ENCODE measurements at regions not wholly inside any gene's neighbourhood (a gene's known extent, or its start where the extent isn't known, plus 50 kb on each side); places are given as distances from the start of the nearest gene placed in this dataset.
"Not testable (repeated sequence)": the region's sequence is repeated elsewhere in the genome, so short reads cannot be mapped to it uniquely, and the experiment has no call there.

DNA sequence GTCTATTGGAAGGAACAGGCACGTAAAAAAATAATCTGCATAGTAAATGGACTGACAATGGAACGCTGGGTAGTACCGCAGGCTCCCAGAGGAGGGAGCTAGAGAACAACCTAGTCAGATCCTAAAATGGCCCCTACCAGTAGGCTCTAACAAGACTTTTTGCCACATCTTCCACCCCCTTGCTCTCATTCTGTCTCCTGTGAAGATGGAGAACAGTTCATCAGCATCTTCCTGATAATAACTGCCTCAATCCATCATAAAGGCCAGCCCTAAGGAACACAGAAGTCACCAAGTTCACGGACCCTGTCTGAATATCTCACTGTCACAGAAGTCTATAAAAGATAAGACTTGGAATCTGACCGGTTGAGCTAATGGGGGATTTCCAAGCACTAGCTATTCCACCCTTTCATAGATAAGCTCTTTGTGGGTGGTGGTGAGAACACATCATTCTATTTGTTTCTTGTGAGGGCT lies 133.4 kb downstream of the SLC1A3 start:
- DNase-seq: peak; percentile 22 to 56 (median 49)

DNA sequence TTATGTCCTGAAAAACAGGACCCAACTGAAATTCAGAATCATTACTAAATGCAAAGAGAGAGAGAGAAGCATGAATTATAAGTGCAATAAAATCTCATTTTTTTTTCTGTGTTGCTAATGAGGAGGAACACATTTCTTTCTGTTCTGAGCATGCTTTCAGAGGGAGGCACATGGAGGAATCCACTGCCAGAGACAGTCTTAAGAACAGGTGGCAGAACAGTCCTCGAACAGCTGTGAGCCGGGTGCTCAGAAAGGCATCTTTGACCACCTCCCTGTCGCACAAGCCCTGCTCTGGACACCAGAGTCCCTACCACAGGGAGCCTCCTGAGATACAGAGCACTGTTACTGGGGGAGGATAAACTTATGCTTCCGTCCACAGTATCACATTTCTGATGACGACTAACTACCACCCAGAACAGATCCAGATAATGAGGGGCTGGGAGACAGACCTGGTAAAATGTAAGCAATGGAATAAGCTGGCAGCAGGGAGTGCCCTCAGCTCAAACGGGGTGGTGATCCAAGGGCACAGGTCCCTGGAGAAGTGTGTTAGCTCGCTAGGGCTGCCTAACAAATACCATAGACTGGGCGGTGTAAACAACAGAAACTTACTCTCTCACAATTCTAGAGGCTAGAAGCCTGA lies 134.0 kb downstream of the SLC1A3 start:
- DNase-seq: no peak

DNA sequence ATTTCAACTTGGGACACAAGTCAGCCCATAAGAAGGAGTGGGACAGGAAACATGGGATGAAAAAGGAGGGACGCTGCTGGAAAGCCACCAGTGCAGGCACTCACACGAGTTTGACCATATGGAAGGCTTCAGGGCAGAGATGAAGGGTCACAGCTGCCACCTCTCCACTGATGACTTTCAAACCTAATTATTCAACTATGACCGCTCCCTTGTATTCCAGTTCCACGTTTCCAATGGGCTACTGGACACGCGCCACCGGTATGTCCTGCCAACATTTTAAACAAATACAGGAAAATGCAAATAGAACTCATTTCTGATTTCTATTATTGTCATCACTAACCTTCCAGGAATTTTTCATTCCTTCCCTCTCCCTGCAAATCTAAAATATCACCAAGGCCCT lies 134.7 kb downstream of the SLC1A3 start:
- no peak for DNase-seq

DNA sequence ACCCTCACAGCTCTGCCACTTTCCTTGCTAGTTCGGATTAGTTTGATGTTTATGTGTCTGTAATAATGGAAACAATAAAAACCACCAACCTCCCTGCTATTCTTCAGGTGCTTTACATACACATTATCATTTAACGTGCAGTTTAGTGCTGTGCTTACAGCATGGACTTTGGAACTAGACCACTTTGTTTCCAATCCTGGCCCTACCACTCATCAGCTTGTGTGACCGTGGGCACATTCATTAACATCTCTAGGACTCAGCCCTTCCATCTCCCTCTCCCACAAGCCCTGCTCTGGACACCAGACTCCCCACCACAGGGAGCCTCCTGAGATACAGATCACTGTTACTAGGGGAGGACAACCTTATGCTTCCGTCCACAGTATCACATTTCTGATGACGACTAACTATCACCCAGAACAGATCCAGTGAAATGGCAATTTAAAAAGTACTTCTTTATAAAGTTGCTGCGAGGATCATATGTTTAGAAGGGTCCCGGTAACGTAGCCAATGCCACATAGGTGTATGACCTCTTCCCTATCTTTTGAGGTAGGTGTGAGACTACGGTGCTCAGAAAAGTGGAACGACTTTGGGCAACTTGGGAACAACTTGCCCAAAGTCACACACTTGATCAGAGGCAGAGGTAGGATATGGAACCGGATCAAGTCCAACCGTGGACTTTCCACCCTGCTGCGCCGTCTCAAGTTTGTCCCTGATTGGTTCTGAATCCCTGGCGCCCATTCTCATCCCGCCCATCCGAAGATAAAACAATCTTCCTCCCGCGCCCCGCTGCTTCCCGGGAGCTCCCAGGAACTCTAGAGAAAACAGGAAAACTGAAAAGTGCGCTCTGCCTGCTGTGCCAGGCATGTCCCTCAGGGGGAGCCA lies 132.4 kb upstream of the NIPBL start:
- DNase-seq: no peak

DNA sequence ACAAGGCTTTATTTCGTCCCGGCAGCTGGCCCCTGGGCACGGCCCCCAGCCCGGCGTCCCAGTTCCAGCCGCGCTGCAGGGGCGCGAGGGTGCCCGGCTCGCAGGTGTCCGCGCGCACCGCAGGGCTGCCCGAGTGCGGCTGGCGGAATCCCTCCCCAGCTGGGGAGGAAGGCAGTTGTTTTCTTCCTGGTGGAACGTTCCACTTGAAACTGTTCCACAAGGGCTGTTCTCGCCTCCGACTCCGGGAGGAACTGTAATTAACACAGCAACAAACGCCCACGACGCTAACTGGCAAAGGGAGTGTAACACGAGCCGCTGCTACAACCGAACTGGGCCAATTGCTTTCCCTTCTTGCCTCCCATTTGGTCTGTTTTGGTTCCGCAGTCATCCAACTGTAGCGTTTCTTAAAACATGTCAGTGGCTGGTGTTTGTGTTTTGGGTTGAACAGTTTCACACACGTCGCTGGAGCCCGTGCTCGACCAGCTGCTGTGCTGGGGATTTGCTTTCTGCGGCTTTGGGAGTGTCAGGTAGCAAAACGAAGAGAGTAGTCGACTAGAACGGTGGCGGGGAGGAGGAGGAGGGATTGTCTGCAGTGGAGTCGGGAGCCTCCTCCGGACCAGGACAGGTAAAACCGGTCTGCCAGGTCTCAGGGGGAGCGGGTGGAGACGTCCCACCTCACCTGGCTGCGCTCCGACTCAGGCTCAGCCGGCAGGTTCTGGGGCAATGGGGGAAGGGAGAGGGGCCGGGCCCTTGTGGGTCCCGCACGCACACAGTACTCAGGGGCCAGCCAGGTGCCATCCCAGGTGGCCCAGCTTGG lies 131.6 kb upstream of the NIPBL start:
- DNase-seq: peak in 1 of 5 donors; percentile 7

DNA sequence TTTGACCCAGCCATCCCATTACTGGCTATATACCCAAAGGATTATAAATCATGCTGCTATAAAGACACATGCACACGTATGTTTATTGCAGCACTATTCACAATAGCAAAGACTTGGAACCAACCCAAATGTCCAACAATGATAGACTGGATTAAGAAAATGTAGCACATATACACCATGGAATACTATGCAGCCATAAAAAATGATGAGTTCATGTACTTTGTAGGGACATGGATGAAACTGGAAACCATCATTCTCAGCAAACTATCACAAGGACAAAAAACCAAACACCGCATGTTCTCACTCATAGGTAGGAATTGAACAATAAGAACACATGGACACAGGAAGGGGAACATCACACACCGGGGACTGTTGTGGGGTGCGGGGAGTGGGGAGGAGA lies 128.8 kb upstream of the NIPBL start:
- not testable (repeated sequence) for DNase-seq

DNA sequence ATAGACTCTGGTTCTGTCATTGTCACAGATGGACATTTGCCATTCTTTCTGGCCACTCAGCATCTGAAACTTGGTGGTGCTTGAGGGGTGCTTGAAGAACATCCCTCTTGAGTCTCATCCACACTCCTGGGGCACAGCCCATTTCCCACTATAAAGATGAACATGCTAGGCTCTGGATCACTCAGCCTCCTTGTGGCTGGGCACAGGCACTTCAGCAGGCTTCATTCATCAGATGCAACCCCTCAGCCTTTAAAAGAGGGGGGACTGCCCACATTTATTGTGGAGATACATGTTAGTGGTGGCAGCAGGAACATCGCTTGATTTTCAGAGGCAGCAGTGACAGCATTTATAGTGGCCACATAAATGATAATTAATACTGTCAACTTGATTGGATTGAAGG lies 124.7 kb upstream of the NIPBL start:
- no peak for DNase-seq

DNA sequence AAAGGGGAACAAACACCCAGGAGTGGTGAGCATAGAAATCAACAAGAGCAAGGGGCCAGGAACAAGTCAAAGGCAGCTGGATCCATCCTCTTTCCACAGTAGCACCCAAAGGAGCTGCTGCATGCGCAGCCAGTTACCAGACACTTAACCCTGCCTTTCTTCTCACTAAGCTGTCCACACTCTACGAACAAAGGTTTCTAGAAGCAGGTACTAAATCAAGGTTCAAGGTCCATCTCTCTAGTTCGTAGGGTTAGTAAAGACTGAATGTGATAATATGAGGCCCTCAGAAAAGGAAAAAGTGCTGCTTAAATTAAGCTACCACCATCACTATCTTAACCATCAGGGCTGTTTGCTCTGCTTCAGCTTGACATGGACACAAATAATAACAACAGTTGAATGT lies 121.2 kb upstream of the NIPBL start:
- no peak for DNase-seq

DNA sequence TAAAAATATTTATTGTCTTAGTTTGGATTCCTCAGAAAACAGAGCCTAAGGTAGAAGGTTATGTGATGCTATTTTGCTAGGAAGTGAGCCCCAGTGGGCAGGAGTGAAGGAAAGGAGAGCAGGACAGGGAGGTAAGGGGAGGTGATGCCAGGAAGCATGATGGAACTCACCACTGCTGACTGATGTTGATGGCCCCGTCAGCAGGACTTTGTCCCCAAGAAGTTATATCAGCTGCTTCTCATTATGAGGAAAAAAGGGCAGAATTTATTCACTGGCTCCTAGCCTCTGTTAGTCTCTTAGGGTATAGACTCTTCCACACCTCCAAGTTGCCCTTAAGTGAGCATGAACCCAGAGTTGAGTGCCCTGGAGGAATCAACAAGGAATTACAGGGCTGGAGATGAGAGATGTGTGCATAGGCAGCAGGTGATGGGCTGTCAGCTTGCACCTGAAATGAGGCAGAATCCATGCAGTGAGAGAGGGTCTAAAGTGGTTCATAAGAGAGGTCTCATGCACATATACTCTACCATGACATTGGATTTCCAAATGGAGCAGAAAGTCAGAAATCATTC lies 120.6 kb upstream of the NIPBL start:
- no peak for DNase-seq

DNA sequence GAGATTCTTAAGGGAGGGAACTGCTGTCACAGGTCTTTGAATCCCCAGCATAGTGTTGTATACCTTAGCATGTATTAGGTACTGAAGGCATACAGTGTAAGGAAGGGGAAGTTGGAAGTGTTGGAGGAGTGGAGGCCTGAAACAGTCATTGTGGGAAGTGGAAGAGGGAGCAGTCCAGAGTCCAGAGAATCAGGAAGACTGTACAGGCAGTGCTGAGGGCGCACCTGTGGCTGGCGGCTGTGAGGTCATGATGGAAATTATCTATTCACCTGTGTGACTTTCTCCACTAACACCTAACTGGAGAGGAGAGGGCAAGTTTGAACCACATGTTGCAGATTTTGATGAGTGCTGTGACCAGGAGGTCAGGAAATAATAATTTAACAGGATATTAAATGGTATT lies 119.7 kb upstream of the NIPBL start:
- DNase-seq: no peak

DNA sequence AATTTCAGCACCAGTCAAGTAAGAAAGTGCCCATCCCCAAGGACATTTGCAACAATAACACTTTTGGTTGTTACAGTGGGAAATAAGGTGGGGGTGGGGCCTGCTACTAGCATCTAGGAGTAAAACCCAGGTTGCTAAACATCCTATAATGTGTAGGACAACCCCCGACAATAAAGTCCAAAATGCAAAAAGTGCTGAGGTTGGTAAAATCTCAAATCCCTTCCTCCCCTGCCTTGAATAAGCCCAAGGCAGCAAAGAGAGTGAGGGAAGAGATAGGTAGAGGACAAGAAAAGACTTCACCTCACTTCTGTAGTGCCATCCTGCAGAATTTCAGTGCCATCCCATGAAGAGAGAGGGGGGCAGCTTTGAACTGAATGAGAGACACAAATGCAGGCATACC lies 117.5 kb upstream of the NIPBL start:
- no peak for DNase-seq

DNA sequence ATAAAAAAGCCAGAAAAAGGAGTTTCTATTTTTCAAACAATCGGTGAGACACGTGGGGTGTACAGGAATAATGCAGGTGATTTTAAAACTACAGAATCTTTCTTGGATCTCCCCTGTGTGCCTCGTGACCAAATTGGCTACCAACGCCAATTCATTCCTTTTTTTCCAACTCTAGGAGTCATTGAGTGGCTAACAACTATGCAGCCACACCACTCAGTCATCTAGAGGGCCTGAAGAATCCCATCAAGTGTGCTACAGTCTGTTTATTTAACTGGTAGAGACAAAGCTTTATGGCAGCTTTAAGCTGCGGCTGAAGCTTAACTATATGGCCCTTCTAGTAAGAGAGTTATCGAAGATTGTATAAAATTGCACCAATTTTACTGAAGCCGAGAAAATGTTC lies 113.1 kb upstream of the NIPBL start:
- DNase-seq: no peak

DNA sequence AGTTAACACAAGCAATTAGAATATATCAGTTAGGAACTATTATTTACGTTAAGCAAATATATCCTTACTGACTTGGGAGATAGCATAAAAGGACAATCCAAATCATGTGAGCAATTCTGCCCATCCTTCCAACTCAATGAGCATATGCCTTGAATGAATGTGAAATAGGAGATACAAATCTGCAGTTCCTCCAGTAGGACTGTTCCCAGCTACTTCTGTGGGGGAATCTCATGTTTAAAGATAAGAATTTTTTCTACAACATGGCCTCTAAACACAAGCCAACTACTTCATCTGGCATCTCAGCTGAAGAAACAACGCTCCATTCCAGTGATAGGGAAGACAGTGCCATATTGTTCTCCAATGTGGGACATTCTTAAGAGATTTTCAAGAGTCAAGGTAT lies 110.7 kb upstream of the NIPBL start:
- DNase-seq: no peak

DNA sequence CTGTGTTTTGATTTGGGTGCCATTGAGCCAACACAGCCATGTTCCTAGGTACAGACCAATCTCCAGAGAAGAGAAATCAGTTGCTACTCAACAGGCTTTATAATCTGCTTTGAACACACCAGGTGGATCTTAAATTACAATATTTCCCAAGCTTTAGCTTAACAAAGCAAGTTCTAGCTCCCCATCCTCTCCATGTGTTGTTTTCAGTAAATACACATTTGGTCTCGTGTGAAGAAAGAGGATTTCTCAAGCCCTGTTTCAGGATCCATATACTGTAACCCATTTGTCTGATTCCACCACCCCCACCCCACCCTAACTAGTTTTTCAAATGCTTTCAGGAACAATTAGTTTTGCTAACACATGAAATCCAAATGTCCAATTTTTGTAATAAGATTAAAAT lies 109.6 kb upstream of the NIPBL start:
- no peak for DNase-seq

DNA sequence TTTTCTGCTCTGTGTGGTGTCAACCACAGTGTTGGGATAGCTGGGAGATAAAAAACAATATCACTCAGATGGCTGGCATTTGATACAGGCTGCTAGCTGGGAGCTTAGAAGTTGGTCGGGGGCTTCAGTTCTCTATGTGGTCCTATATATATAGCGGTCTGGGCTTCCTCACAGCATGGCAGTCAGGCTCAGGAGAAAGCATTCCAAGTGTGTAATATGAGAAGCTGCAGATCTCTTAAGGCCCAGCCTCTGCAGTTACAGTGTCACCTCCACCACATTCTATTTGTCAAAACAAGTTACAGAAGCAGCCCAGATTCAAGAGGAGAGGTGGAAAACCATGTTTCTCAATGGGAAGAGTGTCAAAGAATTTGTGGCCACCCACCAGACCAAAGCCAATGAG lies 108.1 kb upstream of the NIPBL start:
- no peak for DNase-seq

DNA sequence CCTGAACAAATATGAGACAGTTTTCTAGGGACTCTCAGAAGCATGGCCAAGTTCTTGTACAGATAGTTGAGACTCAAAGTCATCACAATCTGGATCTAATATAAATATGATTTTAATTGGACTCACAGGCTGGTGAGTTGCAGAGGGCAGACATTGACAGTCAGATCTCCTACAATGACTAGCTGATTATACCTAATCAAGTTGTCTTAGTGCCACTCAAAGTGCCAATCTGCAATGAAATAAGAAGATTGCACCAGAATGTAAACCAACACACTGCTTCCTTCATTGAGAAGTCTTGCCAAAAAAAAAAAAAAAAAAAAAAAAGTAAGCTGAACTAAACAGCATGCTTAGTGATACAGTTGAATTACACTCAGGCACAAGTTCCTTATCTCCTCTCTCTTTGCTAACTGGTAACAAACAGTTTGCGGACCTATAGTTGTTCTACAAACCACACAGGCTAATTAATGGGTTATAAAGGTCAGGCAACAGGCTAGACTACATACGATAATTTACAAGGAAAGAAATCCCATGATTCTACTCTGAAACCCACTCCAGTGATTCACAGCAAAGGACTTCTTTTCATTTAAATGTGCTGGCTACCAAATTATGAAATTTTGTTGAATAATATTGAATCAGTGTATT lies 107.3 kb upstream of the NIPBL start:
- DNase-seq: no peak

DNA sequence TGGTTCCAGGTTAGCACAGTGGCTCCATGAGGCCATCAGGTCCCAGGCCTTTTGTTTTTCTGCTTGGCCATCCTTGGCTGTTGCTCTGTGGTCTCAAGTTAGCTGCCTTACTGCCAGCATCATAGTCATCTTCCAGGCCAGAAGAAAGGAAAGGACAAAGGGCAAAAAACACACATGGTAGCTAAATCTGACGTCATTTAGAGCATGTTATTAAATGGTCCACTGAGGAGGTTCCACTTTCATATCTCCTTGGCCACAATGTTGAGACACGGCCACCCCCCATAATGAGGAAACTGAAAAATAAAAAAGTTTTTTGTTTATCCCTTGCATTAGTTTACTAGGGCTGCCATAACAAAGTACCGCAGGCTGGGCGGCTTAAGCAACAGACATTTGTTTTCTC lies 106.4 kb upstream of the NIPBL start:
- DNase-seq: no peak

DNA sequence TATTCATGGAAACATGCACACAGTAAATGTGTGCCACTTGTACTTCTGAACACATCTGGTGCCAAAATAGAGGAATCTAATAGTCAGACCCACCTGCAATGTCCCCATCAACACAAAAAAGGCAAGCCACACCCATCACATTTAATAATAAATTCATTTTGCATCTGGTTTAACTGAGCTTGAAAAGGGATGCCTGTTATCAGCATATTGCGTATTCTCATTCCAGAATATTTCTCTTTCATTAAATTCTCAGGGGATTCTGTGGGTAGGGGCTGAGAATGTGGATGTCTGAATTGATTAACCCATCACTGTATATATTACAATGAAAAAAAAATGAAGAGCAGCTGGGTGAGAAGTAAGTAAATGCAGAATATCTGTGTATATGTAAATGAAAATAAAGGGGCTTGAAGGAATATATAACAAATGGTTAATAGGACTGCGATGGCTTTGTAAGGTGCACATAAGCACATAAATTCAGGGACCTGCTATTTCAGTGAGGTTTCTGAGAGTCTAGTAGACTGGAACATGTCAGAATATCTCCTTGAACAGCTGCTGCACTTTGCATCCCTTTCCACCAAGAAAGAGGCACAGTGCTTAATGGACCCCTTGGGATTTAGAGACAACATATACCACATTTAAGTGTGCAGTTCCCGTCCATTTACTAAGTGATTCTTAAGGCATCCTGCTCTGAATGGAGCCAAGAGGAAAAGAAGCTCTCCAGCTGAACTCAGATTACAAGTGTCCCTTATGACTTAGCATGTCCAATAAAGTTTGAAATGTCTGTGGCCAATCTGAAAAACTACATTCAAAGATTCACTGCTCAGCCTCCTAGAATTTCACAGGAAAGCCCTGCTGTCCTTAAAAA lies 104.1 kb upstream of the NIPBL start:
- DNase-seq: no peak

DNA sequence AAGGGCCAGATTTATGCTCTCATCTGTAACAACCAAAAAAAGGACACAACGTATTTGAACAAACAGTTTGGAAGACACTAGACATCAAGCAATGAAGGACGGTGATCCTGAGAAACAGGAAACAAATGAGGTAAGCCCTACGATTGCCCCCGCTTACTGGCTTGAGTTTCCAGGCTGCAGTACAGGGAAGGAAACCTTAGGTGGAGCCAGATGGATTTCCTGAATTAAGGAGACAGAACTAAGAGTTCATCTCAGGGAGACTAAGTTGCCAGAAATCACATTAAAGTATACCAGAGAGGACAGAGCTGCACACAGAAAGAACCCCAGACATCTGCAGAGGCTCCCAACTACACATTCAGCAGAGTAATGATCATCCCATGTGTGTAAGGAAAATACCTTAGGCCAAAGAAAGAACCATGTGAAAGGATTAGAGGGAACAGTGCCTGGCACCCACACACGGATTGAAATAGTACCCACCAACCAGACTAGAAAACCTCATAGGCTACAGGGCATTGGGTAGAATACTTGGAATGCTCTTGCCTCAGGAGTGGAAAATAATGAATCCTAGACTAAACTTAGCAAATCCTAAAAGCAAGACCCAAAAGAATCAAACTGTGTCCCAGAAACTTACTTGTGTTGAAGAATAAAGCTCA lies 99.3 kb upstream of the NIPBL start:
- DNase-seq: no peak

DNA sequence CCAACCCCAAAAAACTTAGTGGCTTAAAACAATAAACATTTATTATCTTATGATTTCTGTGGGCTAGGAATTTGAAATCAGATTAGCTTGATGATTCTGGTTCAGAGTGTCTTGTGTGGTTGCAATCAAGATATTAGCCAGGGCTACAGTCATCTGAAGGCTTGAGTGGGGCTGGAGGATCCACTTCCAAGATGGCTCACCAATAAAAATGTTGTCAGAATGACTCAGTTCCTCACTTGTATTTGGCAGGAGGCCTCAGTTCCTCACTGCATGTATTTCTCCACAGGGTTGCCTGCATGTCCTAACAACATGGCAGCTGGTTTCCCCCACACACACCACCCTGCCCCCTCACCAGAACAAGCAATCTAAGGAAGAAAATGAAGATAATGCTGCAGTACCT lies 98.2 kb upstream of the NIPBL start:
- no peak for DNase-seq

DNA sequence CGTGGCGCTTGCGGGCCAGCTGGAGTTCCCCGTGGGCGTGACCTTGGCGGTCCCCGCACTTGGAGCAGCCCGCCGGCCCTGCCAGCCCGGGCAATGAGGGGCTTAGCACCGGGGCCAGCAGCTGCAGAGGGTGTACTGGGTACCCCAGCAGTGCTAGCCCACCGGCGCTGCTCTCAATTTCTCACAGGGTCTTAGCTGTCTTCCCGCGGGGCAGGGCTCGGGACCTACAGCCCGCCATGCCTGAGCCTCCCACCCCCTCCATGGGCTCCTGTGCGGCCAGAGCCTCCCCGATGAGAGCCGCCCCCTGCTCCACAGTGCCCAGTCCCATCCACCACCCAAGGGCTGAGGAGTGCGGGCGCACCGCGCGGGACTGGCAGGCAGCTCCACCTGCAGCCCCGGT lies 94.0 kb upstream of the NIPBL start:
- DNase-seq: not testable (repeated sequence)
